Right atrium auricular region (tissue), 2 donors: ENCODE measurements at regions not wholly inside any gene's neighbourhood (a gene's known extent, or its start where the extent isn't known, plus 50 kb on each side); places are given as distances from the start of the nearest gene placed in this dataset.

ENCODE experiments used
- DNase-seq: peaks from one replicate; pipeline ENCODE4 v3.0.0-alpha.2; 2019; ENCODE audit warnings: low spot score
- H3K27ac ChIP-seq, 2 donors: fragments of 200-600 bp; sonication (generic); 1 replicate in 1 of 2; 2 replicates in 1 of 2; pipeline ENCODE4 v1.5.1; 2016 to 2019
- H3K27me3 ChIP-seq, 2 donors: fragments of 200-600 bp; sonication (generic); one replicate each; pipeline versions ENCODE4 v1.5.1 to v1.6.0; 2017 to 2019
- H3K36me3 ChIP-seq: fragments of 200-600 bp; sonication (generic); one replicate; pipeline ENCODE4 v1.5.1; 2016
- H3K4me1 ChIP-seq, 2 donors: fragments of 200-600 bp; sonication (generic); one replicate each; pipeline versions ENCODE4 v1.5.1 to v1.6.0; 2017 to 2019
- H3K4me3 ChIP-seq, 2 donors: fragments of 200-600 bp; sonication (generic); 1 replicate in 1 of 2; 2 replicates in 1 of 2; pipeline ENCODE4 v1.5.1; 2017 to 2019; ENCODE audit warnings: mild to moderate bottlenecking in 1 of 2, moderate library complexity in 1 of 2
- H3K9me3 ChIP-seq, 2 donors: fragments of 200-600 bp; sonication (generic); one replicate each; pipeline ENCODE4 v1.5.1; 2019
- CTCF ChIP-seq, 2 donors: fragments of 200-600 bp; sonication (generic); IDR thresholded peaks; one replicate each; pipeline ENCODE4 v1.5.1; 2019; ENCODE audit warnings: antibody characterized with exemption in 2 of 2

- DNase-seq = no peak
- no peaks in the 10 kb centered on the region for H3K9me3 ChIP-seq
- H3K27me3 ChIP-seq = no peaks in the 10 kb centered on the region
- H3K36me3 ChIP-seq = no peaks in the 10 kb centered on the region
- no peak overlapping the region for H3K4me3 ChIP-seq
- no peak overlapping the region for H3K27ac ChIP-seq
- no peak for TF ChIP-seq CTCF (IDR thresholded peaks at IDR 0.05)
- H3K4me1 ChIP-seq = no peaks in the 10 kb centered on the region
Observed at GRCh38 chr2:51697095-51697494, 665.2 kb upstream of the NRXN1 start.

- no peaks in the 10 kb centered on the region for H3K36me3 ChIP-seq
- no peak overlapping the region for H3K27ac ChIP-seq
- H3K4me1 ChIP-seq = no peaks in the 10 kb centered on the region
- TF ChIP-seq CTCF (IDR thresholded peaks at IDR 0.05) = no peak
- no peak for DNase-seq
- no peaks in the 10 kb centered on the region for H3K9me3 ChIP-seq
- H3K27me3 ChIP-seq = no peaks in the 10 kb centered on the region
- H3K4me3 ChIP-seq = no peak overlapping the region
Observed at GRCh38 chr2:51695531-51695930, 663.6 kb upstream of the NRXN1 start.

GRCh38 chr2:51693640-51694039 lies 661.7 kb upstream of the NRXN1 start:
- Histone ChIP-seq H3K9me3 (no peaks in the 10 kb centered on the region), H3K4me1 (no peaks in the 10 kb centered on the region), H3K27me3 (no peaks in the 10 kb centered on the region), H3K4me3 (no peak overlapping the region), H3K36me3 (no peaks in the 10 kb centered on the region), H3K27ac (no peak overlapping the region)
- TF ChIP-seq CTCF (IDR thresholded peaks at IDR 0.05) = no peak
- no peak for DNase-seq

GRCh38 chr2:51681854-51682253 lies 649.9 kb upstream of the NRXN1 start:
- TF ChIP-seq CTCF (IDR thresholded peaks at IDR 0.05) = no peak
- Histone ChIP-seq H3K4me3 (no peak overlapping the region), H3K27me3 (no peaks in the 10 kb centered on the region), H3K27ac (no peak overlapping the region), H3K4me1 (no peaks in the 10 kb centered on the region), H3K9me3 (peaks cover 0 to 11% of the 10 kb centered on the region in 2 donors), H3K36me3 (no peaks in the 10 kb centered on the region)
- no peak for DNase-seq

- DNase-seq = no peak
- Histone ChIP-seq H3K36me3 (no peaks in the 10 kb centered on the region), H3K27me3 (no peaks in the 10 kb centered on the region), H3K4me1 (no peaks in the 10 kb centered on the region), H3K9me3 (no peaks in the 10 kb centered on the region), H3K4me3 (no peak overlapping the region), H3K27ac (no peak overlapping the region)
- TF ChIP-seq CTCF (IDR thresholded peaks at IDR 0.05) = no peak
Observed at GRCh38 chr2:51673628-51674027, 641.7 kb upstream of the NRXN1 start.

GRCh38 chr2:51667679-51668078 lies 635.7 kb upstream of the NRXN1 start:
- Histone ChIP-seq H3K36me3 (no peaks in the 10 kb centered on the region), H3K9me3 (peaks cover 0 to 7% of the 10 kb centered on the region in 2 donors)

More at GRCh38 chr2:51667679-51668078, 635.7 kb upstream of the NRXN1 start:
- H3K4me3 ChIP-seq = no peak overlapping the region
- H3K4me1 ChIP-seq = no peaks in the 10 kb centered on the region
- DNase-seq = no peak
- TF ChIP-seq CTCF (IDR thresholded peaks at IDR 0.05) = no peak
- H3K27me3 ChIP-seq = no peaks in the 10 kb centered on the region
- no peak overlapping the region for H3K27ac ChIP-seq
